Spleen (tissue), 11 donors: ENCODE measurements at regions not wholly inside any gene's neighbourhood (a gene's known extent, or its start where the extent isn't known, plus 50 kb on each side); places are given as distances from the start of the nearest gene placed in this dataset.

Experiments used
- DNase-seq: peaks from one replicate; pipeline ENCODE4 v3.0.0-alpha.2; 2020
- H3K27ac ChIP-seq, 8 donors: fragments of 200-600 bp; sonication (generic) in 7 of 8; 1 replicate in 4 of 8; 2 replicates in 4 of 8; pipeline versions ENCODE4 v1.5.0 to v1.8.0; 2016 to 2021; ENCODE audit warnings: inconsistent platforms in 4 of 8, mild to moderate bottlenecking in 4 of 8, moderate library complexity in 1 of 8
- H3K27me3 ChIP-seq, 7 donors: fragments of 200-600 bp; sonication (generic) in 6 of 7; replicated peaks in 1 of 7; 1 replicate in 4 of 7; 2 replicates in 3 of 7; pipeline versions ENCODE4 v1.5.0 to v1.8.0; 2016 to 2021; ENCODE audit warnings: inconsistent platforms in 3 of 7, mild to moderate bottlenecking in 1 of 7
- H3K36me3 ChIP-seq, 6 donors: fragments of 200-600 bp; sonication (generic) in 5 of 6; 1 replicate in 4 of 6; 2 replicates in 2 of 6; pipeline versions ENCODE4 v1.5.0 to v1.8.0; 2016 to 2021; ENCODE audit warnings: inconsistent platforms in 2 of 6
- H3K4me1 ChIP-seq, 6 donors: fragments of 200-600 bp; sonication (generic) in 5 of 6; 1 replicate in 3 of 6; 2 replicates in 3 of 6; pipeline versions ENCODE4 v1.5.0 to v1.8.0; 2016 to 2021; ENCODE audit warnings: inconsistent platforms in 3 of 6
- H3K4me3 ChIP-seq, 8 donors: fragments of 200-600 bp; sonication (generic) in 7 of 8; 1 replicate in 4 of 8; 2 replicates in 4 of 8; pipeline versions ENCODE4 v1.5.0 to v1.8.0; 2016 to 2021; ENCODE audit warnings: inconsistent platforms in 4 of 8, mild to moderate bottlenecking in 4 of 8, moderate library complexity in 2 of 8
- H3K9me3 ChIP-seq, 8 donors: fragments of 200-600 bp; sonication (generic) in 7 of 8; 1 replicate in 4 of 8; 2 replicates in 4 of 8; pipeline versions ENCODE4 v1.5.0 to v1.8.0; 2016 to 2021; ENCODE audit warnings: inconsistent platforms in 4 of 8
- CTCF ChIP-seq, 11 experiments: fragments of 200-600 bp in 7 of 11; fragments of 450-650 bp in 4 of 11; sonication (generic) in 4 of 11; IDR thresholded peaks in 8 of 11; conservative IDR thresholded peaks in 3 of 11; 1 replicate in 7 of 11; 2 replicates in 4 of 11; pipeline versions ENCODE4 v1.4.0 to v1.8.0; 2016 to 2021; ENCODE audit warnings: antibody characterized with exemption in 11 of 11, inconsistent platforms in 4 of 11, mild to moderate bottlenecking in 1 of 11
- POLR2A ChIP-seq, 3 donors: fragments of 450-650 bp; IDR thresholded peaks; one replicate each; pipeline ENCODE4 v1.5.1; 2017; ENCODE audit warnings: antibody characterized with exemption in 3 of 3, mild to moderate bottlenecking in 1 of 3
- POLR2AphosphoS5 ChIP-seq, 3 donors: sonication (generic); formaldehyde crosslinking; IDR thresholded peaks; one replicate each; pipeline ENCODE4 v1.5.1; 2017; ENCODE audit warnings: antibody characterized with exemption in 3 of 3
- WGBS, 5 donors: extraction: QIAGEN DNeasy Blood & Tissue Kit in 3 of 5; methylation state at CpG; one replicate each; pipeline versions ENCODE4 v1.1.5 to v1.1.7; 2013 to 2018; 5-methylcytosine and 5-hydroxymethylcytosine counted together
- intact Hi-C: fragments of 100-400 bp; cut with DNase I; formaldehyde crosslinking; loops from one replicate; pipeline ENCODE4 v1.15.0; 2023; ENCODE audit warnings: low total_unique reads
- donor health status: healthy with polysubstance abuse.
- donor health status: DM: no; HTN: no; CAD: no; lungs with moderate emphysema.
- donor health status: DM: no; HTN: no; CAD: no.
- donor health status: Bipolar disorder and iron deficiency.
- donor health status: healthy.
- donor health status: DM: no; HTN: no; CAD: no.
- donor health status: DM: yes; HTN: yes; CAD: no.

- no peak for TF ChIP-seq CTCF (IDR thresholded peaks at IDR 0.05 in 8 of 11, conservative IDR thresholded peaks at IDR 0.05 in 3 of 11)
- TF ChIP-seq POLR2AphosphoS5 (IDR thresholded peaks at IDR 0.05), result no peak
- no peak for TF ChIP-seq POLR2A (IDR thresholded peaks at IDR 0.05)
- no peaks in the 10 kb centered on the region for H3K4me1 ChIP-seq
- DNase-seq, result no peak
- 85 to 100% (median 93%) methylated on average over 2 of the region's 2 CpGs for WGBS, 5 donors
- intact Hi-C loops, result no loop called here
- H3K36me3 ChIP-seq, result no peaks in the 10 kb centered on the region
- no peaks in the 10 kb centered on the region for H3K27me3 ChIP-seq
- no peaks in the 10 kb centered on the region for H3K9me3 ChIP-seq
- H3K27ac ChIP-seq, result no peak overlapping the region
- no peak overlapping the region for H3K4me3 ChIP-seq
These were observed 448.1 kb upstream of the NXPH2 start for GRCh38 chr2:139228276-139228675.

DNA sequence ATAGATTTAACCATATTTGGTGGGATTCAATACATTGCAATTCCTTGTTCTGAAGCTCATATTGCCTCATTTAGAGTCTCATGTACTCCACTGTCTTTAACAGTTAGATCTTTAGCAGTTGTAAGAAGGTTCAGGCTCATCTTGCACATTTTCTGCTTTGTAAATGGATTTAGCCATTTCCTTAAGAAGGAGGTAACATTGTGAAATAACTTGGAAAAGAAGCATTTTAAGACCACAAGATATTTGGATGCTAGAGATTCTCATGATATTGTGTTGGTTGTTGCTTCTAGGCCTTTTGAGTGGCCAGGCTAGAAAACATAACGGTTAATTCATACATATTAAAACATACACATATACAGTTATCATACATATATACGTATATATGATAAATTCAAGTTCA lies 445.8 kb upstream of the NXPH2 start:
- H3K27ac ChIP-seq, result no peak overlapping the region
- no peak for TF ChIP-seq POLR2AphosphoS5 (IDR thresholded peaks at IDR 0.05)
- no peak for TF ChIP-seq CTCF (IDR thresholded peaks at IDR 0.05 in 8 of 11, conservative IDR thresholded peaks at IDR 0.05 in 3 of 11)
- no peak for TF ChIP-seq POLR2A (IDR thresholded peaks at IDR 0.05)
- no peak overlapping the region for H3K4me3 ChIP-seq
- 89 to 95% (median 91%) methylated on average over 2 of the region's 2 CpGs for WGBS, 5 donors
- peaks cover 0 to 5% (median 0%) of the 10 kb centered on the region in 8 donors for H3K9me3 ChIP-seq
- no peaks in the 10 kb centered on the region for H3K4me1 ChIP-seq
- intact Hi-C loops, result no loop called here
- no peak for DNase-seq
- H3K27me3 ChIP-seq, result no peaks in the 10 kb centered on the region
- no peaks in the 10 kb centered on the region for H3K36me3 ChIP-seq

- H3K9me3 ChIP-seq, result peaks cover 0 to 16% (median 6%) of the 10 kb centered on the region in 8 donors
- no peak for DNase-seq
- H3K27me3 ChIP-seq, result no peaks in the 10 kb centered on the region
- no peak for TF ChIP-seq CTCF (IDR thresholded peaks at IDR 0.05 in 8 of 11, conservative IDR thresholded peaks at IDR 0.05 in 3 of 11)
- TF ChIP-seq POLR2A (IDR thresholded peaks at IDR 0.05), result no peak
- TF ChIP-seq POLR2AphosphoS5 (IDR thresholded peaks at IDR 0.05), result no peak
- H3K4me3 ChIP-seq, result no peak overlapping the region
- no peak overlapping the region for H3K27ac ChIP-seq
- H3K36me3 ChIP-seq, result no peaks in the 10 kb centered on the region
- intact Hi-C loops, result no loop called here
- 78 to 90% (median 84%) methylated on average over 1 of the region's 1 CpG for WGBS, 5 donors
- no peaks in the 10 kb centered on the region for H3K4me1 ChIP-seq
These were observed 438.0 kb upstream of the NXPH2 start for GRCh38 chr2:139218181-139218580.

- no peak overlapping the region for H3K27ac ChIP-seq
- TF ChIP-seq POLR2AphosphoS5 (IDR thresholded peaks at IDR 0.05) (no peak), CTCF (IDR thresholded peaks at IDR 0.05 in 8 of 11, conservative IDR thresholded peaks at IDR 0.05 in 3 of 11) (no peak), POLR2A (IDR thresholded peaks at IDR 0.05) (no peak)
- no peaks in the 10 kb centered on the region for H3K36me3 ChIP-seq
- no peak overlapping the region for H3K4me3 ChIP-seq
- H3K27me3 ChIP-seq, result no peaks in the 10 kb centered on the region
- intact Hi-C loops, result no loop called here
- no peaks in the 10 kb centered on the region for H3K4me1 ChIP-seq
- 59 to 75% (median 65%) methylated on average over 3 of the region's 3 CpGs for WGBS, 5 donors
- DNase-seq, result no peak
- H3K9me3 ChIP-seq, result peaks cover 0 to 16% (median 8%) of the 10 kb centered on the region in 8 donors
These were observed 437.5 kb upstream of the NXPH2 start for GRCh38 chr2:139217641-139218040.
